ACC112 (cell line): ENCODE measurements at regions not wholly inside any gene's neighbourhood (a gene's known extent, or its start where the extent isn't known, plus 50 kb on each side); places are given as distances from the start of the nearest gene placed in this dataset.
A peak's percentile ranks its signal among the peaks of the same experiment; 100 is the strongest.

Experiments used
- H2AFZ ChIP-seq: fragments of 200-600 bp; sonication (generic); one replicate; pipeline ENCODE4 v1.6.0; 2017; ENCODE audit warnings: antibody characterized with exemption, low read length; ENCODE audit not compliant: unreplicated experiment
- H3K27ac ChIP-seq: fragments of 200-600 bp; sonication (generic); 2 replicates; pipeline ENCODE4 v1.5.1; 2014; ENCODE audit warnings: low read depth, mild to moderate bottlenecking, antibody characterized with exemption, low read length, moderate library complexity
- H3K27me3 ChIP-seq: fragments of 200-600 bp; sonication (generic); 2 replicates; pipeline ENCODE4 v1.6.1; 2014; ENCODE audit warnings: mild to moderate bottlenecking, antibody characterized with exemption, low read length, moderate library complexity, mixed read lengths; ENCODE audit not compliant: insufficient read depth
- H3K36me3 ChIP-seq: fragments of 200-600 bp; sonication (generic); 2 replicates; pipeline ENCODE4 v1.6.1; 2016; ENCODE audit warnings: mild to moderate bottlenecking, antibody characterized with exemption, low read length, moderate library complexity, mixed read lengths; ENCODE audit not compliant: insufficient read depth
- H3K4me1 ChIP-seq: fragments of 200-600 bp; sonication (generic); one replicate; pipeline ENCODE4 v1.6.1; 2016; ENCODE audit warnings: low read length, mixed read lengths; ENCODE audit not compliant: insufficient read depth, unreplicated experiment, control insufficient read depth
- H3K4me3 ChIP-seq: fragments of 200-600 bp; sonication (generic); 2 replicates; pipeline ENCODE4 v1.5.1; 2014; ENCODE audit warnings: mild to moderate bottlenecking, low read depth, low read length
- H3K79me2 ChIP-seq: fragments of 200-600 bp; sonication (generic); one replicate; pipeline ENCODE4 v1.6.0; 2016; ENCODE audit warnings: low read length; ENCODE audit not compliant: control insufficient read depth, unreplicated experiment, insufficient read depth

GRCh38 chr10:15462253-15462897 lies 91.3 kb upstream of the FAM171A1 start:
- Histone ChIP-seq H3K4me3 (no peak overlapping the region), H3K27me3 (no peaks in the 10 kb centered on the region), H3K4me1 (peaks cover 20% of the 10 kb centered on the region), H3K36me3 (no peaks in the 10 kb centered on the region), H3K79me2 (no peaks in the 10 kb centered on the region), H3K27ac (peak overlapping the region; percentile 81), H2AFZ (no peak overlapping the region)

- Histone ChIP-seq H3K79me2 (no peaks in the 10 kb centered on the region), H3K27me3 (no peaks in the 10 kb centered on the region), H3K36me3 (no peaks in the 10 kb centered on the region), H3K4me1 (peaks cover 20% of the 10 kb centered on the region), H3K4me3 (no peak overlapping the region), H2AFZ (no peak overlapping the region), H3K27ac (peak overlapping the region; percentile 81)
Measured at GRCh38 chr10:15461353-15462108, 90.4 kb upstream of the FAM171A1 start.

GRCh38 chr10:15460661-15461060 lies 89.6 kb upstream of the FAM171A1 start:
- H3K79me2 ChIP-seq, result no peaks in the 10 kb centered on the region
- no peaks in the 10 kb centered on the region for H3K27me3 ChIP-seq
- H3K27ac ChIP-seq, result peak overlapping the region; percentile 81; the same call in 1 of the 2 replicates
- no peak overlapping the region for H3K4me3 ChIP-seq
- no peak overlapping the region for H2AFZ ChIP-seq
- H3K36me3 ChIP-seq, result no peaks in the 10 kb centered on the region
- H3K4me1 ChIP-seq, result peaks cover 20% of the 10 kb centered on the region

GRCh38 chr10:15459218-15459617 lies 88.1 kb upstream of the FAM171A1 start:
- peaks cover 20% of the 10 kb centered on the region for H3K4me1 ChIP-seq
- H3K36me3 ChIP-seq, result no peaks in the 10 kb centered on the region
- H3K27ac ChIP-seq, result no peak overlapping the region
- H3K27me3 ChIP-seq, result peaks cover 4% of the 10 kb centered on the region; the same call in 1 of the 2 replicates
- no peak overlapping the region for H3K4me3 ChIP-seq
- no peaks in the 10 kb centered on the region for H3K79me2 ChIP-seq
- no peak overlapping the region for H2AFZ ChIP-seq

GRCh38 chr10:15457382-15457781 lies 86.3 kb upstream of the FAM171A1 start:
- Histone ChIP-seq H3K4me1 (peaks cover 16% of the 10 kb centered on the region), H3K27me3 (peaks cover 5% of the 10 kb centered on the region; the same call in 1 of the 2 replicates), H3K79me2 (no peaks in the 10 kb centered on the region), H3K36me3 (no peaks in the 10 kb centered on the region), H3K27ac (no peak overlapping the region), H3K4me3 (no peak overlapping the region), H2AFZ (no peak overlapping the region)

GRCh38 chr10:15455456-15455855 lies 84.4 kb upstream of the FAM171A1 start:
- no peaks in the 10 kb centered on the region for H3K36me3 ChIP-seq
- H2AFZ ChIP-seq, result no peak overlapping the region
- H3K4me3 ChIP-seq, result no peak overlapping the region
- no peaks in the 10 kb centered on the region for H3K4me1 ChIP-seq
- no peaks in the 10 kb centered on the region for H3K79me2 ChIP-seq
- no peak overlapping the region for H3K27ac ChIP-seq
- H3K27me3 ChIP-seq, result peaks cover 24% of the 10 kb centered on the region

GRCh38 chr10:15453926-15454325 lies 82.8 kb upstream of the FAM171A1 start:
- no peak overlapping the region for H3K27ac ChIP-seq
- no peaks in the 10 kb centered on the region for H3K79me2 ChIP-seq
- no peak overlapping the region for H3K4me3 ChIP-seq
- peaks cover 27% of the 10 kb centered on the region for H3K27me3 ChIP-seq
- H2AFZ ChIP-seq, result no peak overlapping the region
- no peaks in the 10 kb centered on the region for H3K36me3 ChIP-seq
- H3K4me1 ChIP-seq, result no peaks in the 10 kb centered on the region

GRCh38 chr10:15453457-15453856 lies 82.4 kb upstream of the FAM171A1 start:
- peaks cover 30% of the 10 kb centered on the region for H3K27me3 ChIP-seq
- no peak overlapping the region for H3K4me3 ChIP-seq
- no peaks in the 10 kb centered on the region for H3K36me3 ChIP-seq
- no peak overlapping the region for H2AFZ ChIP-seq
- no peaks in the 10 kb centered on the region for H3K4me1 ChIP-seq
- no peaks in the 10 kb centered on the region for H3K79me2 ChIP-seq
- no peak overlapping the region for H3K27ac ChIP-seq

- Histone ChIP-seq H3K36me3 (no peaks in the 10 kb centered on the region), H2AFZ (no peak overlapping the region), H3K79me2 (no peaks in the 10 kb centered on the region), H3K4me3 (no peak overlapping the region), H3K27me3 (peaks cover 39% of the 10 kb centered on the region), H3K27ac (no peak overlapping the region), H3K4me1 (no peaks in the 10 kb centered on the region)
Measured at GRCh38 chr10:15452545-15452944, 81.5 kb upstream of the FAM171A1 start.

GRCh38 chr10:15451137-15452094 lies 80.3 kb upstream of the FAM171A1 start:
- peaks cover 40% of the 10 kb centered on the region for H3K27me3 ChIP-seq
- H3K36me3 ChIP-seq, result no peaks in the 10 kb centered on the region
- no peaks in the 10 kb centered on the region for H3K4me1 ChIP-seq
- H2AFZ ChIP-seq, result no peak overlapping the region
- no peak overlapping the region for H3K27ac ChIP-seq
- H3K79me2 ChIP-seq, result no peaks in the 10 kb centered on the region
- no peak overlapping the region for H3K4me3 ChIP-seq
